ENCODE measurements at regions not wholly inside any gene's neighbourhood (a gene's known extent, or its start where the extent isn't known, plus 50 kb on each side); places are given as distances from the start of the nearest gene placed in this dataset.

GRCh38 chr1:29396438-29397255 lies 160.3 kb downstream of the PTPRU start:
- H3K9me3 ChIP-seq (ENCODE audit: control insufficient read depth, insufficient read depth, low read length) = no peaks in the 10 kb centered on the region
- H3K9me2 ChIP-seq (replicated peaks; ENCODE audit: control insufficient read depth, low read length) = no peaks in the 10 kb centered on the region
- H3K36me3 ChIP-seq (ENCODE audit: control insufficient read depth, low read length) = no peaks in the 10 kb centered on the region
- H3F3A ChIP-seq (ENCODE audit: control insufficient read depth, insufficient read depth) = no peaks in the 10 kb centered on the region
- no peaks in the 10 kb centered on the region for H3K79me2 ChIP-seq (ENCODE audit: control insufficient read depth, low read length)
- no peak overlapping the region for H3K27ac ChIP-seq (ENCODE audit: low read depth, low read length)
- TF ChIP-seq CTCF (IDR thresholded peaks at IDR 0.05; ENCODE audit: low read depth, low read length, poor library complexity, severe bottlenecking) = no peak
- TF ChIP-seq EZH2phosphoT487 (IDR thresholded peaks at IDR 0.05; ENCODE audit: borderline replicate concordance, low read length) = no peak
- no peaks in the 10 kb centered on the region for H3K27me3 ChIP-seq (ENCODE audit: control insufficient read depth, low read length)
- no peak overlapping the region for H3K4me3 ChIP-seq (ENCODE audit: low read length)
- H3K4me1 ChIP-seq (ENCODE audit: control insufficient read depth, low read length) = no peaks in the 10 kb centered on the region
- no peaks in the 10 kb centered on the region for H4K20me1 ChIP-seq (ENCODE audit: control insufficient read depth, insufficient read depth, low read depth, low read length)
- H3K4me2 ChIP-seq (ENCODE audit: low read length) = no peak overlapping the region

GRCh38 chr1:29395736-29396437 lies 159.6 kb downstream of the PTPRU start:
- Histone ChIP-seq H3K9me2 (replicated peaks; ENCODE audit: control insufficient read depth, low read length) (no peaks in the 10 kb centered on the region), H3K27ac (ENCODE audit: low read depth, low read length) (no peak overlapping the region), H4K20me1 (ENCODE audit: control insufficient read depth, insufficient read depth, low read depth, low read length) (no peaks in the 10 kb centered on the region), H3K4me2 (ENCODE audit: low read length) (no peak overlapping the region), H3K4me1 (ENCODE audit: control insufficient read depth, low read length) (no peaks in the 10 kb centered on the region), H3K9me3 (ENCODE audit: control insufficient read depth, insufficient read depth, low read length) (no peaks in the 10 kb centered on the region), H3K79me2 (ENCODE audit: control insufficient read depth, low read length) (no peaks in the 10 kb centered on the region), H3K36me3 (ENCODE audit: control insufficient read depth, low read length) (no peaks in the 10 kb centered on the region), H3K4me3 (ENCODE audit: low read length) (no peak overlapping the region), H3K27me3 (ENCODE audit: control insufficient read depth, low read length) (no peaks in the 10 kb centered on the region), H3F3A (ENCODE audit: control insufficient read depth, insufficient read depth) (no peaks in the 10 kb centered on the region)
- TF ChIP-seq EZH2phosphoT487 (IDR thresholded peaks at IDR 0.05; ENCODE audit: borderline replicate concordance, low read length) (no peak), CTCF (IDR thresholded peaks at IDR 0.05; ENCODE audit: low read depth, low read length, poor library complexity, severe bottlenecking) (no peak)

GRCh38 chr1:29394521-29395225 lies 158.4 kb downstream of the PTPRU start:
- Histone ChIP-seq H3K4me2 (ENCODE audit: low read length) (no peak overlapping the region), H4K20me1 (ENCODE audit: control insufficient read depth, insufficient read depth, low read depth, low read length) (no peaks in the 10 kb centered on the region), H3K9me3 (ENCODE audit: control insufficient read depth, insufficient read depth, low read length) (no peaks in the 10 kb centered on the region), H3K9me2 (replicated peaks; ENCODE audit: control insufficient read depth, low read length) (no peaks in the 10 kb centered on the region), H3K4me1 (ENCODE audit: control insufficient read depth, low read length) (no peaks in the 10 kb centered on the region), H3K4me3 (ENCODE audit: low read length) (no peak overlapping the region), H3K27me3 (ENCODE audit: control insufficient read depth, low read length) (no peaks in the 10 kb centered on the region), H3K27ac (ENCODE audit: low read depth, low read length) (no peak overlapping the region), H3K36me3 (ENCODE audit: control insufficient read depth, low read length) (no peaks in the 10 kb centered on the region), H3F3A (ENCODE audit: control insufficient read depth, insufficient read depth) (no peaks in the 10 kb centered on the region), H3K79me2 (ENCODE audit: control insufficient read depth, low read length) (no peaks in the 10 kb centered on the region)
- TF ChIP-seq CTCF (IDR thresholded peaks at IDR 0.05; ENCODE audit: low read depth, low read length, poor library complexity, severe bottlenecking) (no peak), EZH2phosphoT487 (IDR thresholded peaks at IDR 0.05; ENCODE audit: borderline replicate concordance, low read length) (no peak)
